LNCAP (cell line): ENCODE measurements at regions not wholly inside any gene's neighbourhood (a gene's known extent, or its start where the extent isn't known, plus 50 kb on each side); places are given as distances from the start of the nearest gene placed in this dataset.

ENCODE experiments used
- TF ChIP-seq, protein P1 (sequence below): fragments of 450-650 bp; IDR thresholded peaks from 2 replicates; pipeline ENCODE4 v1.5.1; 2017; ENCODE audit warnings: mild to moderate bottlenecking

- TF ChIP-seq, protein P1, sequence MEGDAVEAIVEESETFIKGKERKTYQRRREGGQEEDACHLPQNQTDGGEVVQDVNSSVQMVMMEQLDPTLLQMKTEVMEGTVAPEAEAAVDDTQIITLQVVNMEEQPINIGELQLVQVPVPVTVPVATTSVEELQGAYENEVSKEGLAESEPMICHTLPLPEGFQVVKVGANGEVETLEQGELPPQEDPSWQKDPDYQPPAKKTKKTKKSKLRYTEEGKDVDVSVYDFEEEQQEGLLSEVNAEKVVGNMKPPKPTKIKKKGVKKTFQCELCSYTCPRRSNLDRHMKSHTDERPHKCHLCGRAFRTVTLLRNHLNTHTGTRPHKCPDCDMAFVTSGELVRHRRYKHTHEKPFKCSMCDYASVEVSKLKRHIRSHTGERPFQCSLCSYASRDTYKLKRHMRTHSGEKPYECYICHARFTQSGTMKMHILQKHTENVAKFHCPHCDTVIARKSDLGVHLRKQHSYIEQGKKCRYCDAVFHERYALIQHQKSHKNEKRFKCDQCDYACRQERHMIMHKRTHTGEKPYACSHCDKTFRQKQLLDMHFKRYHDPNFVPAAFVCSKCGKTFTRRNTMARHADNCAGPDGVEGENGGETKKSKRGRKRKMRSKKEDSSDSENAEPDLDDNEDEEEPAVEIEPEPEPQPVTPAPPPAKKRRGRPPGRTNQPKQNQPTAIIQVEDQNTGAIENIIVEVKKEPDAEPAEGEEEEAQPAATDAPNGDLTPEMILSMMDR, result no peak
Measured at GRCh38 chrX:121864561-121864960, 817.2 kb downstream of the GLUD2 start.

DNA sequence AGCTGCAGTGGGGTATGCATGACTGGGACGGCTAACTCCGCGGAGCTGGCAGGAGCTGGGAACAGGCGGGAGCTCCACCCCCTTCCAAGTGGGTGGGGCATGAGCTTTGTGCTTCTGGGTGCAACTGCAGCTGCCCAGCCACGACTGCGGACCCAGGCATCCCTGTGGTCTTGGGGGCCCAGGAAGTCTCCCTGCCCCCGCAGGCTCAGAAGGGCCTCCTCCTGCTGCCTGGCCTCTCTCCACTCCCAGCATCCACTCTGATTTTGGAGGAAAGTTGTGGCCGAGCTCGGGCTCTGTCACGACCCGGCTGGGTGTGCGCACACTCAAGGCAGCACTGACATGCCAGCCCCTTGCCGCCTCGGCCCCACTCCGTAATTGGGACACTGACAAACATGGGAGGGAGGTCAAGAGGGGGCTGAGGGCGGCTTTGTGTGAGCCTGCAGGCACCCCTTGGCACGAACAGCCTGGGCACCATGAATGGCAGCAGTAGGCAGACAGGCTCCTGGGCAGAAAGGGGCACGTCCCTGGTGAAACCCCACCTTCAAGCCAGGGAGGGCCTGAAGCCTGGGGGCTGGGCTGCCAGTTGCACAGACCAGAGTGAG is 822.6 kb downstream of the GLUD2 start:
- TF ChIP-seq, protein P1, result no peak

GRCh38 chrX:121871122-121871521 is 823.7 kb downstream of the GLUD2 start:
- TF ChIP-seq, protein P1, result no peak

DNA sequence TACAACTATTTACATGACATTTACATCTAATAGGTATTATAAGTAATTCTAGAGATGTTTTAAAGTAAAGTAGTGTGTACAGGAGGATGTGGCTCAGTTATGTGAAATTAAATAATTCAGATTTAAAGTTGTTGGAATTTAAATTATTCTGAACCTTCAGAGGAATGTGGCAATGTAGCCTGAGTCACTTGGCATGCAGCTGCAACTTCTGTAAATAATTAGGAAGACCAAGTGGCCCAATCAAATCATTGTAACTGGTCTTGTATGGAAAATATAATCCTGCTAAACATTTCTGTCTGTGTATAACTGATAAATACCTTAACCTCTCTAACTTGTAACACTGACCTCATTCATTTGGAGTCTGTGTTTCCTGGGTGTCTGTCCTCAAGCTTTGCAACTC is 828.9 kb downstream of the GLUD2 start:
- TF ChIP-seq, protein P1, result no peak

DNA sequence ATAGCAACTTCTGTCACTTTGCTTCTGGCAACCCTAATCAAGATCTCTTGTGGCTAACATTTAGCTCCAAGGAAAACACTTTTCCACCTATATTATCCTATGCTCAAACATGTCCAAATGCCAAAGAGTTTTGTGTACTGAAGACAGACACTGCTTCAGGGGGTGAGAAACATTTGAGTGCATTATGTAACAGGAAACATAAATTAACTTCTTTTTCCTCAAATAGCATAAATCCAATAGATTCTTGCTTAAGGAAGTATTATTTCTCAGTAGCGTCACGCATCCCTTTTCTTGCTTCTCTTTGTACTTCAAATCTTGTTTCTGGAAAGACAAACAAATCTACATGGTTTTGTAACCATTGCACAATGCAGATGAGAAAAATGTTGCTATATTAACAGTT is 839.1 kb downstream of the GLUD2 start:
- TF ChIP-seq, protein P1, result no peak

GRCh38 chrX:121894756-121895155 is 847.3 kb downstream of the GLUD2 start:
- TF ChIP-seq, protein P1, result no peak

DNA sequence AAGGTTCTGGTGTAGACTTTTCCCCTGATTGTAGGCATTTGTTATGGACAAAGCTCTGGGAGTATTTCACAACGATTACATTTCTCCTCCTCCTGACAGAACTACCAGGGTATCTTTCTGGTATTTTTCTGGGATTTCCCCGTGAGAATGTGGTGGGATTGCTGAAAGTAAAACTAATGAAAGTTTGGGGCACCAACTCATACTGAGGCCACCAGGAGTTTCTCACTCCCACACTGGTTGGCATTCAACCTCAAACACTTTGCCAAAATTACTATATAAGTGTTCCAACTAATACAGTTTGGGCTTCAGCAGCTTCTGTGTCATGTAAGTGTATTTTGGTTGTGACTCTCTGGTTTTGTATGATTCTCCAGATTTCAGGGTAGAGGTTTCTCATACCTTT is 855.1 kb downstream of the GLUD2 start:
- TF ChIP-seq, protein P1, result no peak

DNA sequence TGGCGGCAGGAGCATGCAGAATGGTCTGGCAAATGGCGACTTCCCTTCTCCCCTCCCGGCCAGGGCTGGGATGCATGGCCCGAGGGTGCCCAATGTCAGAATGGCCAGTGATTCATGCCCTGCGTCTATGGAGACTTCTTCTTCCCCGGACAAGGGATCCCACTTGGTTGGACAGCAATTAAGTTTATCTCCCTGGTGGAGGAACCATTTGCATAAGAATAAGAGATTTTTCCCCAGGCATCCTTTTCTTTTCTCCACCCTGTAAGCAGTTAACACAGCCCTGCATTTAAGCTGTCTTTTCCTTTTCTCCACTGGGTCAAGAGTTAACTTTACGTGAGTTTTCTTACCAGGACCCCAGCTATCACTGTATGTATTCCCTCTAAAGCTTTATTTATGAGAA is 856.6 kb downstream of the GLUD2 start:
- TF ChIP-seq, protein P1, result no peak
